HG03460 (cell line): ENCODE measurements at regions not wholly inside any gene's neighbourhood (a gene's known extent, or its start where the extent isn't known, plus 50 kb on each side); places are given as distances from the start of the nearest gene placed in this dataset.

ENCODE experiments used
- ATAC-seq: cut with Tn5 transposase; IDR thresholded peaks from one replicate; pipeline ENCODE4 v1.9.1; 2021; ENCODE audit not compliant: unreplicated experiment

GRCh38 chr5:87877495-87877894 is 391.1 kb downstream of the TMEM161B start:
- no peak for ATAC-seq

- no peak for ATAC-seq
Observed at GRCh38 chr5:87877023-87877422, 391.6 kb downstream of the TMEM161B start.

DNA sequence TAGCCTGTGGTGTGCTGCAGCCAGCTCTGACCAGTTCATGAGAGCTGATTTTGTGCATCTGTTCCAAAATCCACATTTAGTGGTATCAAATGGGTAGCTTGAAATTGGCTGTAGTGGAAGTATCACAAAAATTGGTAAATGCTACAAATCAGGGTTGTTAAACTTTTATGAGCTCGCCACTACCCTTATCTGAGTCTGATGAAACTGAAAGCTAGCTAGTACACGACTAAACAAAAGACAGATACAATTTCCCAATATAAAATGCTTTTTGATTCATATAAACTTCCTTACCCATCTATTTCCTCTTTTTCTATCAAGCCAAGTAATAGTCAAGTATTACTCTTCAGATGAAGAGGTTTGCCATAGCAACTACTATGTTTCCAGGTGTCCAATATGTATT is 392.0 kb downstream of the TMEM161B start:
- no peak for ATAC-seq

DNA sequence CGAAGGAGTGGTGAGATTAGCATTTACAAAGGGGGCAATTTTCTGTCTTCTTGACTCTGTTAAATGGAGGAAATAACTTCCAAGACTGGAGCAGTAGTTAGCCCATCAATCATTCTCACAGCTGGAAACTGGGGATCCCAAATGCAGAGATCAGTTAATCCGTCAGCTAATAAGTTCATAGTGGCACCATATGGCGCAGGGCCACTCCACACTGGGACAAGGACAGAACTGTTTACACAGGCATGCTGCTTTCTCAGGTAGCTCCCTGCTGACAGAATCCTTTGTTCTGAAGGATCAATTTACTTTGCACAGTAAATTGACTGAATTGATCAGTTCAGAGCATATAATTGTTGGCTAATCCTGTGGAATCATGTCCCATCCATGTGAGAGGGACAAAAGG is 395.7 kb downstream of the TMEM161B start:
- ATAC-seq = no peak

- no peak for ATAC-seq
Observed at GRCh38 chr5:87868792-87869191, 399.9 kb downstream of the TMEM161B start.

- ATAC-seq = no peak
Observed at GRCh38 chr5:87867281-87867680, 401.4 kb downstream of the TMEM161B start.

DNA sequence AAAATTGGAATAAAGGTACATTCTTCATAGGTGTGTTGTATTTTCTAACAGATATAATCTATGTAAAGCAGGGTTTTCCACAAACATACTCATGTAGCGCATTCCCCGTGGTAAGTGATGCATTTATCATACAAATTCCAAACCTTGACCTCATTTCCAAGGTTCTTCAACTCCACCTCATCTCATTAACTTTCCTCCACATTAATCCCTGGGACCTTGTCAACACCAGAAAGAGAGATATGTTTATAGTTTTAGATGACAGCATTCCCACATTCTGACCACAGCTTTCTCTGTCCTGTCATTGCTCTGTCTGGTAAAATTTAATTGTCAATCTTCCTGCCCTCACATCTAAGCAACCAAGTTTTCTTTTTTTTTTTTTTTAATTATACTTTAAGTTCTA is 415.1 kb downstream of the TMEM161B start:
- no peak for ATAC-seq

DNA sequence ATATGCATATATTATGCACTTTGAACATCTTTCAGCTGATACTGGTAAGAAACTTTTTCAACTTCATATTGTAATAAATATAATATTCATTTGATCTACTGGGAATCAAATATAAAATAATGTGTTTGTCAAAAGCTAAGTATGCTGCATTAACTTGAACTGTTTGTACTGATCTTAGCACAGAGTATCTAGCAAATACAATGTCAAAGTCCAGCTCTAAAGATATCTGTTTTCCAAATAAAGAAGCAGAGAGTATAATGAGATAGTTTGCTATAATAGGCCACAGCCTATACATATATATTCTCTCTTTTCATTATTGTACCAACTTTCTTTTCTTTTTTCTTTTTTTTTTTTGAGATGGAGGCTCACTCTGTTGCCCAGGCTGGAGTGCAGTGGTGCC is 417.0 kb downstream of the TMEM161B start:
- no peak for ATAC-seq

DNA sequence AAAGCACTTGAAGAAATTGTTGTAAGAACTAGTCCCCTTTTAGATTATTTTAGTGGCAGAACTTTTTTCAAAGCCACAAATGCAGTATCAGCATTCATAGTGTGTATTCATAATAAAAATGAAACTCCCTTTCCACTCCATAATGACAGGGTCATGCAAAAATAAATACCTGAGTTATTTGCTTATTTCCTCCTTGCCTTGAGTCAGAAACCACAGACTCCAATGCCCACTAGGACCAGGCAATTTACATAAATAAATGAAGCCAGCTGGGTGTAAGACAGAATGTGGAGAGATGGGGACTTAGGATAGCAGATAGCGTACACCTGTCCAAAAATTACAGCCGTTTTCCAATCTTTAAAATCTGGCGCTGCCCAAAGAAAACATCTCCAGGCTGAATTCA is 417.8 kb downstream of the TMEM161B start:
- ATAC-seq = no peak

DNA sequence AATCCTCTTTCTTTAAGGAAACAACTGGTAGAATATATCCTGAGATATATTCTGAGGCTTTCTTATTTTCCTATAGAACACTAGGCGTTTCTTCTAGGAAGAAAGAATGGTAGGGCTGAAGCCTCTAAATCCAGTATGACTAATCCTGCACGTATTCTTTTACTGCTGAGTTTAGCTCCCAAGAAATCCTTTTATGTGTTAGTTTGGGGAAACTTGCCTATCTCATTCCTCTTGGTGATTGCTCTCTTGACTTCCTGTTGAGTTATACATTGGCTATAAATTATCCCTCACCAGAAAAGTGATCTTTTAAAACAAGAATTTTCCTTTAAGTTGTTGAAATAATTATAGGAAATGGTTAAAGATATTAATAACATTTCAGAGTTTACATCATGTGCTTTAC is 422.9 kb downstream of the TMEM161B start:
- ATAC-seq = no peak

DNA sequence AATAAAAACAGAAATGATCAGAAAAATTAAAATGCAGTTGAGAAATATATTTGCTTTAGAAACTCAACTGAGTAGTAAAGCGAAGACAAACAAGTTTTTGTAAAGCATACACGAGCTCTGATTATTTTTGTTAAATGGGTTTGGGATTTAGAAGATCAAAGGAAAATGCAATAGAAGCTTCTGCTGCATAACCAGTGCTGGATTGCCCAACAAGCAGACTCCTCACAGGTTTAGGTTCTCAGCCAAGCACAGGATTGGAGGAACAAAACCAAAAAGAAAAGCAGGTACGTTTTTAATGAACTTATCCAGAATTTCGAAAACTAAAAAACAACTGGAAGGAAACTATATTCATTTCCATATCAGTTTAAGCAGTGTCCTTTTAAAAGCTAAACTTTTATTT is 423.8 kb downstream of the TMEM161B start:
- ATAC-seq = no peak

GRCh38 chr5:87844449-87844848 is 424.2 kb downstream of the TMEM161B start:
- ATAC-seq = no peak

DNA sequence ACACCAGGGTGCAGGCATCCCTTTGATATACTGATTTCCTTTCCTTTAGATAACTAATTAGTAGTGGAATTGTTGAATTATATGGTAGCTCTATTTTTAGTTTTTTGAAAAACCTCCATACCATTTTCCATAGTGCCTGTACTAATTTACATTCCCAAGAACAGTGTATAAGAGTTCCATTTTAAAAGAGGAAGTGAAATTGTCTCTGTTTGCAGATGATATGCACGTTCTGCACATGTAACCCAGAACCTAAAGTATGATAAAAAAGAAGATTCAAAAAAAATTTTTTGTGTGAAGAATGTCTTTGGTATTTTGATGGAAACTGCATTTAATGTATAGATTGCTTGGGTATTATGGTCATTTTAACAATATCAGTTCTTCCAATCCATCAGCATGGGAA is 424.0 kb upstream of the CCNH start:
- ATAC-seq = no peak

DNA sequence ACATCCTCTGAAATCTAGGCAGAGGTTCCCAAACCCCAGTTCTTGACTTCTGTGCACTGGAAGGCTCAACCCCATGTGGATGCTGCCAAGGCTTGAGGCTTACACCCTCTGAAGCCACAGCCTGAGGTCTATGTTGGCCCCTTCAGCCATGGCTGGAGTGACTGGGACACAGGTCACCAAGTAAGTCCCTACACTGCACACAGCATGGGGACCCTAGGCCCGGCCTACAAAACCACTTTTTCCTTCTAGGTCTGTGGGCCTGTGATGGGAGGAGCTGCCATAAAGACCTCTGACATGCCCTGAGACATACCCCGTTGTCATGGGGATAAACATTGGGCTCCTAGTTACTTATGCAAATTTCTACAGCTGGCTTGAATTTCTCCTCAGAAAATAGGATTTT is 418.8 kb upstream of the CCNH start:
- no peak for ATAC-seq

- no peak for ATAC-seq
Observed at GRCh38 chr5:87829217-87829551, 416.5 kb upstream of the CCNH start.

GRCh38 chr5:87828545-87829216 is 416.0 kb upstream of the CCNH start:
- ATAC-seq = no peak

DNA sequence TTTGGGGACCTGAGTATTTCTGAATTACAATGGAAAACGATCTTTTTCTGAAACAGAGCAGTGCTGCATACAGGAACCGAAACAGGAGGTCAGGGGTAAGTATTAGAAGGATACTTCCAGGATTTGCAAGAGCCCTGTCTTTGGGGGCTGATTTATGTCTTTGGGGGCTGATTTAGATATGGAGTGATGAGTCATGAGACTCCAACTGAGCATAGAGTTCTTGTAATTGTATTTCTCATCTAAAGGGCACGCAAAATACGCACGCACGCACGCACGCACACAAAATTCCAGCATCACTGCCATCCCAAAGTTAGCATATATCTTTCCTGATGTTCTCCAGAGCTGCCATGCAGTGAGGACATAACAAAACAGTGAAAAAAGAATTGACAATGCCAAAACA is 414.8 kb upstream of the CCNH start:
- no peak for ATAC-seq

DNA sequence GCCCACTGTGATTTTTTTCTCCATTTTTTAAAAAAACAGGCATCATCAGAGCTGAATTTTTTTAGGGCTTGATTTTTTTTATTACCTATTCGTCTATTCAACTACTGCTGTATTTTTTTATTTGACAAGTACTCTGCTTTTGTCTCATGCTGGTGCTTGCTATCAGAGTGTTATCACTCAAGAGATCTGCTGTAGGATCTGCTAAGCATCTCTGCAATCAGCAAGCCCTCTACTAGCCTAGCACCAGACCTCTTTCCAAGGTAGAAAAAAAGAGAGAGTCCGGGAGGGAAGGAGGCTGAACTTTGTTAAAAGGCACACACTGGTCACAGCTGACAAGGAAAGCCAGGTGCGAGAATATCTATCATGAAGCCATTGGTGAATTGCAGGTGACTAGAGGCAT is 413.8 kb upstream of the CCNH start:
- ATAC-seq = no peak

GRCh38 chr5:87825583-87825982 is 412.9 kb upstream of the CCNH start:
- ATAC-seq = no peak

- ATAC-seq = no peak
Observed at GRCh38 chr5:87807783-87808182, 395.1 kb upstream of the CCNH start.

GRCh38 chr5:87803352-87803751 is 390.6 kb upstream of the CCNH start:
- no peak for ATAC-seq

DNA sequence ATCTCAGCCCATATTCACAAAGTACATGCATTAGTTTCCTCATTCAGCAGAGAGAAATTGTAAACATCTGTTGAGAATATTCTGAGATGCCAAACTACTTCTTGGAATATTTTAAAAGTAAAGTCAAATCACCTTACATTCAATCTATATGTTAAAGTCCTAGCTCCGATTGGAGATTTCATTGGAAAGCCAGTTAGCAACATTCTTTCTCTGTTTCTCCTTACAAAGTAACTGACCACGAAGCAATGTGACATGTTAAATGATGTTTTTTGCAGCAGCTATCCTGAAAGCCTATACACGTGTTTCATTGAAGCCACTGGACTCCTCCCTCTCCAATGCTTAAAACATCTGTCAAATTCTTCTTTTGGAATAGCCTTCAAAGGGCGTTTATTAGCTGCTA is 379.1 kb upstream of the CCNH start:
- ATAC-seq = no peak

DNA sequence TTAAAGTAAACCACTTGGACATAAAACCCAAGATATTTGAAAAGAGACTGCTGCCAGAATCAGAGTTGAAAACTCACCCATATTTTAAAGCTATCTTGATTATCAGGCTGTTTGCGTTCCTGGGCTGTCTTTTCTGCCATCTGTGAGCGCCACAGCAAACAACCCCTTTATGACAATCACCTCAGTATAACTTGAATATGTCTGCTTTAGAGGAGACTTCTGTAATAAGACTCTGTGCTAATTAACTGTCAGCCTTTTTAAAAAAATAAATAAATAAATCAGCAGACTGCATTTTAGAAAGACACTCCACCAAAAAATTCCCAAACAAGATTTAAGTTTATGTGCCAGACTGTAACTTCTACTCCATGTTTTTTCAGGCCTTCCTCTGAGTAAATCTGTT is 375.7 kb upstream of the CCNH start:
- no peak for ATAC-seq
